DND-41 (cell line): ENCODE measurements at regions not wholly inside any gene's neighbourhood (a gene's known extent, or its start where the extent isn't known, plus 50 kb on each side); places are given as distances from the start of the nearest gene placed in this dataset.

ENCODE experiments used
- ATAC-seq: fragments of 200-7000 bp; cut with Tn5 transposase; 3 replicates; pipeline ENCODE4 v1.9.1; 2021; ENCODE audit warnings: low read depth; ENCODE audit not compliant: insufficient read depth
- DNase-seq: peaks from one replicate; pipeline ENCODE4 v3.0.0-alpha.2; 2020
- H2AFZ ChIP-seq: 2 replicates; pipeline ENCODE4 v1.6.0; 2012; ENCODE audit warnings: low read depth, low read length
- H3K27ac ChIP-seq: 2 replicates; pipeline ENCODE4 v1.5.1; 2012; ENCODE audit warnings: low read length, inconsistent platforms
- H3K27me3 ChIP-seq: fragments of 200-600 bp; sonication (generic); 2 replicates; pipeline ENCODE4 v1.6.0; 2012; ENCODE audit warnings: low read length, mild to moderate bottlenecking, inconsistent platforms; ENCODE audit not compliant: insufficient read depth, poor library complexity
- H3K36me3 ChIP-seq: 2 replicates; pipeline ENCODE4 v1.5.1; 2012; ENCODE audit warnings: low read length, inconsistent platforms; ENCODE audit not compliant: insufficient read depth
- H3K4me1 ChIP-seq: 2 replicates; pipeline ENCODE4 v1.5.1; 2012; ENCODE audit warnings: mild to moderate bottlenecking, low read length; ENCODE audit not compliant: insufficient read depth
- H3K4me2 ChIP-seq: 2 replicates; pipeline ENCODE4 v1.6.0; 2012; ENCODE audit warnings: mild to moderate bottlenecking, moderate library complexity, low read length, inconsistent platforms; ENCODE audit not compliant: insufficient read depth
- H3K4me3 ChIP-seq, 2 experiments: fragments of 200-600 bp in 1 of 2; shearing (Covaris generic) in 1 of 2; 2 replicates each; pipeline ENCODE4 v1.5.1; 2012 to 2016; ENCODE audit warnings: inconsistent platforms in 2 of 2, low read length in 2 of 2, mild to moderate bottlenecking in 2 of 2, low read depth in 1 of 2, moderate library complexity in 1 of 2
- H3K79me2 ChIP-seq: 2 replicates; pipeline ENCODE4 v1.6.0; 2012; ENCODE audit warnings: low read length, inconsistent platforms; ENCODE audit not compliant: insufficient read depth
- H3K9ac ChIP-seq: 2 replicates; pipeline ENCODE4 v1.6.0; 2012; ENCODE audit warnings: low read depth, mild to moderate bottlenecking, inconsistent platforms, low read length, moderate library complexity
- H3K9me3 ChIP-seq: 2 replicates; pipeline ENCODE4 v1.5.1; 2012; ENCODE audit warnings: low read length, moderate library complexity, mild to moderate bottlenecking, inconsistent platforms; ENCODE audit not compliant: insufficient read depth, severe bottlenecking
- H4K20me1 ChIP-seq: 2 replicates; pipeline ENCODE4 v1.6.0; 2012; ENCODE audit warnings: low read length; ENCODE audit not compliant: insufficient read depth
- EZH2 ChIP-seq: IDR thresholded peaks from 3 replicates; pipeline ENCODE4 v1.6.1; 2012; ENCODE audit warnings: borderline replicate concordance, low read depth, mild to moderate bottlenecking, moderate library complexity, low read length, inconsistent platforms; ENCODE audit not compliant: severe bottlenecking
- TF ChIP-seq, protein P1 (sequence below): IDR thresholded peaks from 2 replicates; pipeline ENCODE4 v1.5.1; 2012; ENCODE audit warnings: borderline replicate concordance, low read length, moderate library complexity, mild to moderate bottlenecking; ENCODE audit not compliant: poor library complexity, severe bottlenecking; ENCODE audit errors: extremely low read depth

DNA sequence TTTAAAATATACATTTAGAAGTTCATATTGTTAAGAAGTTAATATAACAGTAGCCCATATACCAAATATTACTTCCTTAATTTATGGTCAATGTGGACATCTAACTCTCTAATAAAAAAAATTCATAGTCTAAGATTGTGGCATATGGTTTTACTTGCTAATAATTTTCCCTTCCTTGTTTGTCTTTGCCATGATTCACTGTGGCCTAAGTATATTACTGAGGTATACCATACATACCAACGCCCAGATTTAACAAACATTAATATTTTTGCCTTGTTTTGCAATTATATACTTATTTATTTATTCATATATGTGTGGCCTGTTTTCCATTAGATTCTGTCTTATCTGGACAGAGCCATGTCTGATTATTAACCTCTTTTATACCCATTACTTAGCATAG lies 54.6 kb upstream of the CCDC150 start:
- TF ChIP-seq, protein P1, sequence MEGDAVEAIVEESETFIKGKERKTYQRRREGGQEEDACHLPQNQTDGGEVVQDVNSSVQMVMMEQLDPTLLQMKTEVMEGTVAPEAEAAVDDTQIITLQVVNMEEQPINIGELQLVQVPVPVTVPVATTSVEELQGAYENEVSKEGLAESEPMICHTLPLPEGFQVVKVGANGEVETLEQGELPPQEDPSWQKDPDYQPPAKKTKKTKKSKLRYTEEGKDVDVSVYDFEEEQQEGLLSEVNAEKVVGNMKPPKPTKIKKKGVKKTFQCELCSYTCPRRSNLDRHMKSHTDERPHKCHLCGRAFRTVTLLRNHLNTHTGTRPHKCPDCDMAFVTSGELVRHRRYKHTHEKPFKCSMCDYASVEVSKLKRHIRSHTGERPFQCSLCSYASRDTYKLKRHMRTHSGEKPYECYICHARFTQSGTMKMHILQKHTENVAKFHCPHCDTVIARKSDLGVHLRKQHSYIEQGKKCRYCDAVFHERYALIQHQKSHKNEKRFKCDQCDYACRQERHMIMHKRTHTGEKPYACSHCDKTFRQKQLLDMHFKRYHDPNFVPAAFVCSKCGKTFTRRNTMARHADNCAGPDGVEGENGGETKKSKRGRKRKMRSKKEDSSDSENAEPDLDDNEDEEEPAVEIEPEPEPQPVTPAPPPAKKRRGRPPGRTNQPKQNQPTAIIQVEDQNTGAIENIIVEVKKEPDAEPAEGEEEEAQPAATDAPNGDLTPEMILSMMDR = no peak
- no peak for TF ChIP-seq EZH2
- peaks cover 10% of the 10 kb centered on the region for H3K9me3 ChIP-seq
- H3K9ac ChIP-seq = no peak overlapping the region
- H4K20me1 ChIP-seq = no peaks in the 10 kb centered on the region
- no peaks in the 10 kb centered on the region for H3K79me2 ChIP-seq
- no peak for DNase-seq
- ATAC-seq = no peak
- no peak overlapping the region for H3K4me3 ChIP-seq
- no peak overlapping the region for H3K4me2 ChIP-seq
- H2AFZ ChIP-seq = no peak overlapping the region
- H3K4me1 ChIP-seq = no peaks in the 10 kb centered on the region
- H3K36me3 ChIP-seq = no peaks in the 10 kb centered on the region
- no peaks in the 10 kb centered on the region for H3K27me3 ChIP-seq
- H3K27ac ChIP-seq = no peak overlapping the region

DNA sequence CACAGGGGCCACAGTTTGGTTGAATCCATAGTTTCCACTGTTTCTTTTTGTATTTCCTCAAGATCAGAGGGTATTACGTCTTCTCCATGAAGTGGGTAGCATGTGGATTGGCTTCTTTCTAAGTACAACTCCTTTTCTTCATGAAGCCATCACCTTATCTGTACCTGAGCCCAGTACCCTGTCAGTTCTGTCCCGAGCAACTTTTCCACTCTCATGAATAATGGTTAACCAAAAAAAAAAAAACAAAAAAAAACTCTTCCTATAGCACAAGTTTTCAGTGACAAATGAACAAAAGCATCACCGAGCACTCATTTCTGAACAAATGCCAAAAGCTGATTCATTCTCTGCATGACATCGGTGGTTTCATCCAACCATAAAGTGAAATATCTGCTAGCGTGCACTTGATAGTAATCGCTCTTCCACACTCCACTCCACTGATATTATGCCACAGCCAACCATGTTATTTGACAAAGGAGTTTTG lies 53.0 kb upstream of the CCDC150 start:
- Histone ChIP-seq H3K9me3 (peaks cover 10% of the 10 kb centered on the region), H3K4me1 (no peaks in the 10 kb centered on the region), H2AFZ (no peak overlapping the region), H3K79me2 (no peaks in the 10 kb centered on the region), H4K20me1 (no peaks in the 10 kb centered on the region), H3K36me3 (no peaks in the 10 kb centered on the region), H3K27ac (no peak overlapping the region), H3K27me3 (peaks cover 7% of the 10 kb centered on the region), H3K4me2 (no peak overlapping the region), H3K4me3 (no peak overlapping the region), H3K9ac (no peak overlapping the region)
- ATAC-seq = no peak
- DNase-seq = no peak
- no peak for TF ChIP-seq EZH2
- TF ChIP-seq, protein P1 = no peak

DNA sequence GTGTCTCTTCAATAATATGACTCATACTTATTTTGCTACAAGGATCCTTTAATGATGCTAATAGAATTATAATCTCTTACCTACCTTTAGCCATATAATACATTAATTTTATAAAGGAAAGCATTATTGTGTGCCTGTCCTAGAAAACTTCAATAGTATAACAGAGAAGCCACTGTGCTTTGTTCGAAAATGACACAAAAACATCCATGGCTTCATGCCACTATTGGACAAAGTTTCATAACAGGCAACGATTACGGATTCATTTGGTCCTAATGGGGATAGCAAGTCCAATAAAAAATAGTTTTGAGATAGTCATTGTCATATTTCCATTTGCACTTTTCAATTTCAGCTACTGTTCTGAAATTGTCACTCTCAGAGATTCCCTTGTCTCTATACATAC lies 52.5 kb upstream of the CCDC150 start:
- no peak overlapping the region for H3K4me2 ChIP-seq
- ATAC-seq = no peak
- no peak for TF ChIP-seq EZH2
- TF ChIP-seq, protein P1 = no peak

DNA sequence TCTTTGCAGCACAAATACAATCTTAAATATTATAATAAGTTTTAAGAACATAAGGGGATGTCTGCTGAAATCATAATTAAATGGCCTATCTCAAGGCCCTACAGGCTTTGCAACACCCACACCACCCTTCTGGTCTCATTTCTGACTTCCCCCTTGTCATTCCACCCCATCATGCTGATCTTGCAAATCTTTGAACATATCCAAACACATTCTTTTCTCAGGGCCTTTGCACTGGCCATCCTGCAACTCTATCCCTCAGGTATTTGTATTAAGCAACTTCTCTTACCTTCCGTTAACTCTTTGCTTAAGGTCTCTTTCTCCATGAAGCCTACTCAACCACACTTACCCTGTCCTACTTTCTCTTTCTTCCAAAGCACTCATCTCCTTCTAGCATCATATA lies 51.8 kb upstream of the CCDC150 start:
- peaks cover 17% of the 10 kb centered on the region for H3K27me3 ChIP-seq
- no peak overlapping the region for H3K27ac ChIP-seq
- no peaks in the 10 kb centered on the region for H4K20me1 ChIP-seq
- no peak overlapping the region for H3K4me3 ChIP-seq
- ATAC-seq (no peak), DNase-seq (no peak)
- H3K36me3 ChIP-seq = no peaks in the 10 kb centered on the region
- no peaks in the 10 kb centered on the region for H3K79me2 ChIP-seq
- H3K4me1 ChIP-seq = peaks cover 7% of the 10 kb centered on the region
- no peak for TF ChIP-seq EZH2
- TF ChIP-seq, protein P1 = no peak
- no peak overlapping the region for H3K4me2 ChIP-seq
- peaks cover 10% of the 10 kb centered on the region for H3K9me3 ChIP-seq
- no peak overlapping the region for H3K9ac ChIP-seq
- no peak overlapping the region for H2AFZ ChIP-seq

More for the DNA sequence above, 52.5 kb upstream of the CCDC150 start:
- H3K4me1 ChIP-seq = peaks cover under 1% of the 10 kb centered on the region; the same call in 1 of the 2 replicates
- no peak overlapping the region for H2AFZ ChIP-seq
- H3K79me2 ChIP-seq = no peaks in the 10 kb centered on the region
- peaks cover 10% of the 10 kb centered on the region for H3K9me3 ChIP-seq
- peaks cover 11% of the 10 kb centered on the region for H3K27me3 ChIP-seq
- no peaks in the 10 kb centered on the region for H3K36me3 ChIP-seq
- no peak overlapping the region for H3K27ac ChIP-seq
- no peak overlapping the region for H3K9ac ChIP-seq
- DNase-seq = no peak
- H4K20me1 ChIP-seq = no peaks in the 10 kb centered on the region
- no peak overlapping the region for H3K4me3 ChIP-seq
